GM18867 (cell line): ENCODE measurements at regions not wholly inside any gene's neighbourhood (a gene's known extent, or its start where the extent isn't known, plus 50 kb on each side); places are given as distances from the start of the nearest gene placed in this dataset.

ENCODE experiments used
- ATAC-seq: cut with Tn5 transposase; IDR thresholded peaks from one replicate; pipeline ENCODE4 v1.9.1; 2021; ENCODE audit warnings: mild to moderate bottlenecking, moderate library complexity; ENCODE audit not compliant: unreplicated experiment

DNA sequence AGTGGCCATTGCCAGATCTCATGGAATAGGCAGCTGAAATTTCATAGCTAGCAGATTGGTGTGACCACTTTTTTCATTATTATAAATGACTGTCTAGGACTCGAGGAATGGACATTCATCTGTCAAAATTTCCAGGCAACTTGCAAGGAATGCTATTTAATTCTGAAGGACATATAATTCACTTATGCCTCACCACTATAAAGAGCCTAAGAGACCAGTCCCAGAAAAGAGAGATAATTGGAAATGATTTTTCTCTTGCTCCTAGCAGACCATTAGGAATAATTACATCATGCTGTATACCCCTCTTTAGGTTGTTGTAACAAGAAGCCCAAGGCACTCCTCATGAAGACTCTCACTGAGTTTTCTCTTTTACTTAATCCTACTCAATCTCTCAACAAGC lies 557.4 kb upstream of the RAB6C start:
- no peak for ATAC-seq

DNA sequence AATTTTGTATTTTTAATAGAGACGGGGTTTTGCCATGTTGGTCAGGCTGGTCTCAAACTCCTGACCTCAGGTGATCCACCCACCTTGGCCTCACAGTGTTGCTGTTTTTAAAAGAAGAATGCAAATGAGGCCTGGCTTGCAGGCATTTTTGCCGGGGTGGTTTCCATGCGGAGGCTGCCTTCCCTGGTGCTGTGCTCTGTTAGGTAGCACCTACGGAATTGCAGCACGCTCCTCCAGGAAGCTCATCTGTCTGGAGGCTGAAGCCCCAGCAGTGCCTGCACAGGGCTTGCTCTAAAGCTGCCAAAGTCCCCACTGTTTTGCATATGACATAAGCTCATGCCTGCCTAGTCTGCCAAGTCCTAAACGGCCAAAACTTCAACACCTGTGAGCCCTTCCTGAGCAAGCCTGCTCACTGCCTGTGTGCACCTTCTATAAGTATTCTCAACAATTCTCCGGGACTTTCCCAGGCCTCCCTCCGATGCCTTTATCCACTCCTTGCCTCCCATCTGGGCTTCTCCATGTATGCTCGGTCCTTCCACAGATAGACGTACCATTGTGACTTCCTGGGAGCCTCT lies 551.3 kb upstream of the RAB6C start:
- ATAC-seq: peak; percentile 80

DNA sequence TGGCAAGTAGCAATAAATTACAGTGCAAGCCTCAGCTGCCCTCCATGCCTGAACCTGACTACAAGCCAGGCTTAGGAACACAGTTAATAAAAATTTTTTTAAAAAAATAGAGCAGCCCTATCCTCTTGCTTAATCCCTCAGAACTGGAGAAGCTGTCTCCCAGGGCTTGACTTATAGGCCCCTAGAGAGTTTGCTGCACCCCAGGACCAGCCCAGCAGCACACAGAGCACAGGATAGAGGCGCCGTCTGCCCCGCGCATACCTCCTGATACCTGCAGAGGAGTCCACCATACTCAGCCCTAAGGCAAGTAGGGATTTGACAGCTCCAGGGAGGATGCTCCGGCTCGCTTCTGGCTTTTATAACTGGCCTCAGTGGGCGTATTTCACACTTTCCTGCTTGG lies 548.6 kb upstream of the RAB6C start:
- ATAC-seq: no peak

DNA sequence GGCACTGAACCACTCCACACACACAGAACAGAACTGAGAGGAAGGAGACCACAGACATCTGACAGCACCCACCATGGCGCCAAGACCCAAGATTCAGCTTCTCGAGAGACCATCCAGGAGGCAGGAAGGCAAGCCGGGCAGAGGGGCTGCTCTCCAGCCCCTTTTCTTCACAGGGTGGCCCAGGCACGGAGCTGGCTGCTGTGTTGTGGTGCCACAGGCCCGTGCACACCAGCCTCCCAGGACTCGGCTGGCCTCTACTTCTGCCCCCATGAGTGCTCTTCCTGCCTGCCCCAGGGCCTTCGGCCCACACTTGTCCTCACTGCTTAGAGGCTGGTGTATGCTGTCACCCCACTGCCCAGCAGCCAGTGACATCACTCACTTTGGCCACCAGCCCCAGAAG lies 547.6 kb upstream of the RAB6C start:
- no peak for ATAC-seq

DNA sequence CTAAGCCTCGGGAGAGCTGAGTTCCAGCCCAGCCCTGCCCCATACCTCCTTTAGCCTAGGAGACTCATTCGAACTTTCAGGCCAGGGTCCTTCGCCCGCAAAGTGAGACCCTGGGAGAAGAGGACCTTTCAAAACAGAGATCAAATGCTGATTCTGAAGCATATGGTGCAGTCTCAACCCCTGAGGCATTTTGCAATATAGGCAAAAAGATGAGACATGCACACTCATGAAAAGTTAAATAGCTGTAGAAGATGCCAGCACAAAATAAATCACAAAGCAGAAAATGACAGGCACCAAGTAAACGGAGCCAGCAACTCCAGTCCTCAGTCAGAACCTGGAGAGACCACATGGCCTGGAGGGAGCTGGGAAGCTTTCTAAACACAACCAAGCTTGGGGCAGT lies 542.7 kb upstream of the RAB6C start:
- no peak for ATAC-seq

DNA sequence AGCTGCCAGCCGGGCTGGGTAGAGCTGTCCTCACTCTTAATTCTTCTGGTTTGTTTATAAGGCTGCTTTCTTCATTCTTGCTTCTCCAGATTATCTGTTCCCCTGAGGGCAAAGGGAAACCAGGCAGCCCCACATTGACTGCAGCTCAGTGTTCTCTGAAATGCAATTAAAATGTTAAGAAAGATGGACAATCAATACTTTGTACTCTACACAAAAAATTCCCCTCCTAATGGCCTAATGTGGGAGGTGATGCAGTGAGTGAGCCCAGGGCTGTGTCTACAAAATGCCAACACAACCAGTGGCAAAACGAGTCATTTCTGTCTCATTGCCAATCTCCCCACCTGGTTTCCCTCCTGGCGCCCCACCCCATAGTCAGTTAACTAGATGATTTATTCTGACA lies 541.7 kb upstream of the RAB6C start:
- no peak for ATAC-seq

DNA sequence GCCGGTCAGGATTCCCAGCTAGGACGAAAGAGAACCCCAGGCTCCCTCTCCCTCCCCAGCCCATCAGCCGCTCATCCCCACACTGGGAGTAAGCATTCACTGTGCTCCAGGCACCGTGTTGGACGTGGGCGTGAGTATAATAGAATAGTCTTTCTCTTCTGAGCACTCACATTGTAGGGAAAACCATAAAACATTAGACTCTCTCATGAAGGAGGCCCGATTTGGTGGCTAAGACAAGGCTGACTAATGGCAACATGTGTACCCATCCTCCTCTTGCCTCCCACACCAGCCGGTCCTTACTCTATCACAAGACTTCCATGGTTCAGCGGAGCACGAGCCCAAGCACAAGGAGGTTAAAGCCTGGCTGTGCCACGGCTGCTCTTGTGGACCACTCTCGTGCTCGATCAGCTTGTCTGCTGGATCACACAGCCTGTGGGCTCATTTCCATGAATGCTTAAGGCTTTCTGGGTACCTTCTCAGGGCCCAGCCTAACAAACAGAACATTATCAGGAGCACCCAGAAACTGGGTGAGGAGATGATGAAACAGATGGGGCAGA lies 540.9 kb upstream of the RAB6C start:
- ATAC-seq: no peak

DNA sequence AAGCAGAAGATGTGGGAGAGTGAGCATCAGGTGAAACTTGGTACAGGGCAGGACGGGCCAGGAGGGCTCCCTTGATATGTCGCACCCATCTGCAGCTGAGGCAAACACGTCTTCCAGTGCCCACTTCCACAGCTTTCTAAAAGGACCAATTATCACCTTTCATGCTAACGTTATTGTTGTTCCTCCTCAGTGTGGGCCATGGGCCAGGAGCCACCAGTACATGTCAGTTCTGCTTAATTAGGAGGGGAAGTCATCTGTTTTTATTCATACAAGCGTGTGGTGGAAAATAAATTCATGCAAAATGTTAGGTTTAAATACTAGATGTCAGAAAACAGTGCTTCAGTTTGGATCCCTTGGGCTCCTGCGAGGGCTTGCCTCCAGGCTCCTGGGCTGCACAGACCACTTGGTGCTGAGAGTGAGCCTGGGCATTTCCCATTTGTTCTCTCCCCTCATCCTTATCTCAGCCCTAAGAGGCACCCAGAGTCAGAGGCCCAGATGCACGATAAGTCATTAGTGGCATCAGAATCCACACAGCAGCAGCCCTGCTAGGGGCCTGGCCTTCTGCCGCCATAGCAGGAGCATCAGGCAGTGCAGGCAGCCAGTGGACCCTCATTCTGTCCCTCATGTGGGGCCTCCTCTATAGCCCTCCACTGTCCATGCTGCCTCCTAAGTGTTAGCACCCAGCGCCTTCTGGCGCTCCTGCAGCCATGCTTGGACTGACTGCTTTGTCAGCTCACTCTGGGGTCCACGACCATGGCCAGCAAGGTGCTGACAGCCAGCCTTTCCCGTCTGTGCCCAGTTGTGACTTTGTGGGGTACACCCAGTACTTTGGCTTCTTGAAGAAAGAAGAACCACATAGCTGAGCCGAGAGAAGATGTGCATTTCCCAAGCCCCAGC lies 539.8 kb upstream of the RAB6C start:
- no peak for ATAC-seq

DNA sequence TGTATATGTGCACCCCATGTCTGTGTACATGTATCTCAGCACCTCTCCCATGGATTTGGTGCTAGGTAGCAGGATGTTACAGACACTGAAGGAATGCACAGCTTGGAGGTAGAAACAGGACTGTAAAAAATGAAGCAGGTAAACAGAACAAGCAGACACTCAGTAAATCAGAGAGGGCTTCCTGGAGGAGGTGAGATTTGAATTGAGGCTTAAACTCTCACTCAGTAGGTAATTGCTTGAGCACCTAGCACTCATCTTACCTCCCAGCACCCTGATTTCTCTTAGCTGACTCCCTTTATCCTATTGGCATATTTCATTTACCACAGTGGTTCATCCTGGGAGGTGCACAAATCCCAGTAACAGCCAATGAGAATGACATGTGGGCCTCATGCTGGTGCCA lies 537.9 kb upstream of the RAB6C start:
- no peak for ATAC-seq

DNA sequence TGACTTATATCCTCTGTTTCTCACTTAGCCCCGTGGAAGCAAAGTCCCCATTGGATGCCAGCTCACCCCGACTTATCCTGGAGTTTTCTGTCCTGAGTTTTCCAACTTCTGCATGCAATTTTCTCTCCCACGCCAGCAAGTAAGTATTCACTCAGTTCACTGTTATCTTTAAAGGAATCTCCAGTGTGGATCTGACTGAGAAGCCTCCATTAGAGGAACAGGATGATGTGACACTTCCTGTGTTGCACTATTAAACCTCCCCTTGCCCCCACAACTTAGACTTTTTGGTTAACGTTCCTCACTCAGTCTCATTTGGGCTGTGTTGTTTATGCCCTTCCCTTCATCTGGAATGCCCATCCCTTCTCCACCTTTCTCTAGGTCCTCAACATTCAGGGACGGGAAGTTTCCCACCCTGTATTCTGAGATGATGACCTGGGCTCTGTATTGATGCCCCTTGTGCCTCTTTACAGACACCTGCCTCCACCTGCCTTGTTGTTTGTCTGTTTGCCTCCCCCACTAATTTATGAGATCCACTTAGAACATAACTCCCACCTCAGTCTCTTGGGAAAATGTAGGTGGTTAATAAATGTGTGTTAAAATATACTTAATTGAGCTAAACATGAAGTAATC lies 536.1 kb upstream of the RAB6C start:
- no peak for ATAC-seq

DNA sequence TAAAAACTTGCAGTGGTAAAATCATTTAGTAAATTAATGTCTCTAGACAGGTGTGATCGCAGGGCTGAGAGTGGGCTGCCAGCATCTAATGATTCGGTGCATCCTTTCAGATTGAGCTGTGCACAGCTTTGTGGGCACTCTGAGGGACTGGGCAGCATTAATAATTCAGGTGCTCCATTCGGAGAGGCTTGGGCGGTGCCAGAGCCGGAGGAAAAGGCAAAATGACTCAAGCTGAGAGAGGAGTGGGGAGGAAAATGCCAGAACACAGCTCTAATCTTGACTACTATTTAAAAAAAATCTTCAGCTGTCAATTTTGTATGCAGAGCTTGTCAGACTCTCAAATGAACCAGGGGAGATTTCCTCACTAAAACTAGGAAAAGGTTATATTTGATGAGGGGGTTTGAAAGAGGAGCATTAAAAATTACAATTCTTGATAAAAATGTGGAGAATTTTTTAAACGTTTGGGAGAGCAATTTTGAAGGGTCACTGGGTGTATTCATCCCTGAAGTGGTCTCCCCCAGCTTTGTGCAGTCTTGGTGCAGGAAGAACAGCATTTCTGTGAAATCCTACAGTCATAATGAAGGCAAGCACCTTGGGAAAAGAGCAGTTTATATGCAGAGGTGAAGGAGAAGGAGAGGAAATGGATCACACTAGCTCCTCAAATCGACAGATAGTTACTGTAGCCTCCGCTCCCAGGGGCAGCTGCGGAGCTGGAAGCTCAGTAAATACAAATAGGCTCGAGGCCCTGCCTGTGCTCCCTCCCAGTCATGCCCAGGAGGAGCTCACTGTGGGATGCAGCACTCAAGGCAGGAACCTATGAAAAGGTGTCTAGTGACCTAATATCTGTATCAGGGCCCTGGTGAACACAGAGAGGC lies 535.4 kb upstream of the RAB6C start:
- no peak for ATAC-seq

DNA sequence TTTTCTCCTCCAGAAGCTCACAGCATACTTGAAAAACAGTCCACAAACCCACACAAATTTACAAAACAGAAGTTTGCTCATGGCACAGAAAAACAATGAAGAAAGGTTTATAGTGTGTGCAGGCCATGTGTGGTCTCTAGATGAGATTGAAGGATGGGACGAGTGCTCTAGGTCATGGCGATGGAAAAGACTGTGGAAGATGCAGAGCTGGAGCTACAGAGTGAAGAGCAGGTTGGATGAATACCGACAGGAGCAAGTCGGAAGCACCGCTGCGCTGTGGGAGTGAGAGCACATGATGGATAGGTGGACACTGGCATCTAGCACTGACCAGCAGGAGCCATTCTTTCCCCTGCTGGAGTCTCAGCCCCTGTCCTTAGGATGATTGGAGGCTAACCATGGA lies 534.7 kb upstream of the RAB6C start:
- no peak for ATAC-seq

DNA sequence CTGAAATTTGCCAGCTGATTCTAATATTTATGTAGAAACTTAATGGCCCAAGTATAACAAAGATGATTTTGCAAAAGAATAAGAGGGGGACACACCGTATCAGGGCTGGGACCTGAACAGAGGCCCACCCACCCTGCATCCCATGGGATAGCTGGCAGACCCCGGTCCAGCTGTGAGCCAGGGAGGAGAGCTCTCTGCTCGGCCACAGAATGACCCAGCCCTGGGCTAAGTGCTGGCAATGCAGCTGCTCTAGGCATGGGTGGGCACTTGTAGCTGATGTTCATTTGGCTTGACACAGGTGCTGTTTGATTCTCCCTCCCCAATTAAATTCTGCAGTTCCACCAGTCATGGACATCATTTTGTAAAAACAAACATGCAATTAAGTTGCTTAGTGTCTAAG lies 522.8 kb upstream of the RAB6C start:
- ATAC-seq: no peak

DNA sequence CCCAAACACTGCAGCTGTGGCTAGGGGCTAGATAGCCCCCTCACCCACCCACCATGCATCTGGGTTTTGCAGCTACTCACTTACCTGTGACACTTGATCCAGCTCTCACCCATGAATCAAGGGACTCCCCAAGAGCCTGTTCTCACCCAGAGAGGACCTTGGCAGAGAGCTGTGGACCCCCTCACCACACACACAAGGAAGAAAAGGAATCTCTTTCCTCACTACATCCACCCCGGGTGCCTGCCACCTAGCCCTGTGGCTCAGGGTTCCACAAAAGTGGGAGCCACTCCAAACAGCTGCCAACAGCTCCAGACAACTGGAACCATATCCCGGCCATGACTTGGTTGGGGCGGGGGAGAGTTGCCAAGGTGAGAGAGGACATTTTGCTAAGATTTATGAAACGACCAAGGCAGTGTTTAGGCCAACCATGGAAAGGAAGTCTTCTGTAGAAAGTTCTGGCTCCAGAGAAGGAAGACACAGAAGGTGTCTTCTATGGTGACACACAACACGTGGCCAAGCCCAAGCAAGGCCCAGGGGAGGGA lies 522.1 kb upstream of the RAB6C start:
- ATAC-seq: no peak

DNA sequence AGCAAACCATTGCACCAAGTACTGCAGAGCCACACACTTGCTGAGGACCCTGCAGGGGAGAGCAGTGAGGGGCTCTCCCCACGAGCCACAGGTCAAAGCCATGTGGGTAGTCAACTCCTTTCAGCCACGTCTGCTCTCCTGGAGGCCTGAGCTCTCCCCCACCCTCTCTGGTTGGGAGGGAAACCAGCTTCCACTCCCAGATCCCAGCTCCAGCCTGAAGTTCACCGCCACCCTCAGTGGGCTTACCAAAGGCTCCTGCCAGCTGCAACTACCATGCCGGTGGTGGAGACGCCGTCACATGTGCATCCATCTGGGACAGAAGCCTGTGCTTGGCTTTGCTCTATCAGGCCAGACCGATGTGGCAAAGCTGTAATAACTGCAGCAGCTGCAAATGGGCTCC lies 521.5 kb upstream of the RAB6C start:
- ATAC-seq: no peak

DNA sequence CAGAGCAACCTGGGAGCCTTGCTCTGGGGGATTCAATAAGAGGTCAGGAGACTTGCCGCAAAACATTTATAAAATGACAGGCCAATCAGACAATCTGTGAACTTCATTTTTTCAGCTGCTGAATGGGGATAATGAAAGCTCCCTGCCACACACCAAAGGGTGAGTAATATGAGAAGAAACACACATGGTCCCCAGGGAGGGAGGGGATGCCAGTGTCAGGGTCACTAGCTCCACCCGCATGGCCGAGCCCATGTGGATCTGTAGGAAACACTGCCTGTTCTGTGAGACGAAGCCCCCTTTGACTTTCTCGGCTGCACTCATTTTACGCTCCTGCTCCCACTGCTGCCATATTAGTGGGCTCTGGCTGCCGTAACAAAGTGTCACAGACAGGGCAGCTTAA lies 521.0 kb upstream of the RAB6C start:
- no peak for ATAC-seq

DNA sequence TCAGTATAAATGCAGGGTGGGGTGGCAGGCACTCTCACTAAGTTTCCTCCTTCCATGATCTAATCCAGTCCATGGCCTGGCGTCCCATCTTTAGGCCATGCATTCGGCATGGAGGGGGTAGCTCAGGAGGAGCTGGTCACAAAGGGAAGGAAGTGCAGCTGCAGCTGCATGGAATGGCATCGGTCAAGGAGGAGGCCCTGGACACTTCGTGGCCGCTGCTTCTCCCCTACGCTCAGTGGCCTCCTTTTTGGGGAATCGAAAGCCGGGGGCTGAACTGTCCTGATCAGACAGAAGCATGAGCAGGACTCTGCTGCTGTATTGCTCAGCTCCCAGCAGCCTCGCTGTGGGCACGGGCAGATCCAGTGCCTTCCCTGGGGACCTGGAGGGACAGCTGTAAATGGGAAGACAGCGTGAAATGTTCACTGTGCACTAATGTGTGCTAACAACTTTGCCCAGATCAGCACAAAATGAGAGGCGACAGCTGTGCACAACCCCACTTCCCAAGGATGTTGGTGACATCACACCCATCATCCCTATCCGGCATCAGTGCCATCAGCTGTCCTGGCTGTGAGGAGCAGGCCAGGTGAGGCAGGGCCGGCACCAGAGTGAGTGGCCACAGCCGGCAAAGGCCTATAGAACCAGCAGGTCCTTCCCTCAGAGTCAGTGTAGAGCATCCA lies 520.1 kb upstream of the RAB6C start:
- ATAC-seq: no peak

DNA sequence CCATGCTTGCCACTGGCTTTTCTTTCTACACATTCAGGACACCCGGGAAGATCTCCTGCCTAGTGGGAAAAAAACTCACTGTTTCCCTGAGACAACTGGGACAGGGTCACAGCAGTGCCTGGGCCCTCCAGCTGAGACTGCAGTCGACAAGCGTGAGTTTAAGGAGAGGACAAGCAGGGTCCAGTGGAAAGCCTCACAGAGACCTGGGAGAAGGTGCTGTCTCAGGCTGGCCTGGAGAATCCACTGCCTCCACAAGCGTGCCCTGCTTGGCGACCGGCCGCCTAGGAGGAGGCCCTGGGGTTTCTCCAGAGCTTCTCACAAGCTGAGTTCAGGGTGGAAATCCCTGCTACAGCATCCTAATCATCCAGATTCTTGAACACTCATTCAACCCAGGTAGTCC lies 519.6 kb upstream of the RAB6C start:
- ATAC-seq: no peak

DNA sequence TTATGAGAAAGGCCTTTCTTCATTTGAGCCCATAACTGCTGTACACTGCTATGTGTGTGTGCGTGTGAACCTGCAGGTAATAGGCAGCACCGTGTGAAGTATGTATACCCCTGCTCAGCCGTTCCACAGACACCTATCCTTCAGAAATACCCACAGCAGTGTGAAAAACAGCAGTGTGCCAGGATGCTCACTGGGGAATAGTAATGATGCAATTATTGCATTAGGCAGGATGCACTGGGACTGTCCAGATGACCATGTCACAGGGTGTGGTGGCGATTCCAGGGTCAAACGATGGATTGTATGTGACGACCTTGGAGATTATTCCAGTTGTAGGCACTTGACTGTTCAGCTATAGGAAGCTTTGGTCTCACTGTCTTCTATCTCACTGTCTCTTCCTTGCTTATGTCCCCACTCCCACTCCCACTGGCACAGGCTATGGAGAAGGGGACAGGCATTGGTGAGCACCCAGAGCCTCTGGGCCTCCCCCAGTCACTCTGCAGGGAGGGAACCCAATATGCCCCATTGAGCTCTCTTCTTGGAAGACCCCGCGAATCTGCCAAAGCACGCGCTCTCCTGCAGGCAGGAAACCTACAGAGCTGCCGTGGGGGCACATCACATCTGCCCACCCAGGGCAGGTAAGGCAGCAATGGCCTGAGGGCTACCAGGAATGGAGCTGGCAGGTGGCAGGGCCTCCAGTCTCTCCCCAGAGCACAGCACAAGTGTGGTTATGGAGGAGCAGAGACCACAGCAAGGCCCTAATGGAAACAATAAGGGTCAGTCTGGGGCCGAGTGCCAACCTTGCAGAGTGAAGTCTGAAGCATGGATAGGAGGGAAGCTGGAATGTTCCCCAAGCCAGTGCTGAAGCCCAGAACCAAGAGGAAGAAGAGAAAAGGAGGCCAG lies 518.9 kb upstream of the RAB6C start:
- no peak for ATAC-seq
